ENCODE measurements at regions not wholly inside any gene's neighbourhood (a gene's known extent, or its start where the extent isn't known, plus 50 kb on each side); places are given as distances from the start of the nearest gene placed in this dataset.

GRCh38 chr9:12463641-12464040 lies 229.5 kb upstream of the TYRP1 start:
- Histone ChIP-seq H3K9ac (ENCODE audit: low read depth, low read length) (no peak overlapping the region), H3K27ac (ENCODE audit: low read depth, low read length) (no peak overlapping the region), H3K4me3 (ENCODE audit: low read depth, low read length) (no peak overlapping the region), H3K9me3 (ENCODE audit: control insufficient read depth, insufficient read depth, low read length) (no peaks in the 10 kb centered on the region), H3K27me3 (ENCODE audit: control insufficient read depth, insufficient read depth, low read length) (no peaks in the 10 kb centered on the region), H3K4me1 (ENCODE audit: control insufficient read depth, insufficient read depth, low read length) (peaks cover 34% of the 10 kb centered on the region), H3K36me3 (ENCODE audit: control insufficient read depth, insufficient read depth, low read length) (no peaks in the 10 kb centered on the region)

DNA sequence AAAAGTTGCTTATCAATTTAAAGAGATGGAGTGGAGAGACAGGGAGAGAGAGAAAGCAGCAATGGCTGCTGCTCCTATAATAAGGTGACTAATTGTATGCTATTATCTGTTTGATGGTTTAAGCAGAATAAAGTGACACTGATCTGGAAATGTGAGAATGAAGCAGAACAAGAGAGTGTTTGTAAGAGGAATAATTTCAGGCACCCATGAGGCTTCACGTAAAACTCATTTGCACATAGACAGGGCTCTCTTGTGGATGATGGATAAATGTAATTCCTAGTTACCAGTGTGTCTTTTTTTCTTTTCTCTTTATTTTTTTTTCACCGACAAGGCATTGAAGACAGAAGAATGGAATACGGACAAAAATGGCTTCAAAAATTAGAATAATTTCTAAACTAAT lies 228.8 kb upstream of the TYRP1 start:
- Histone ChIP-seq H3K9ac (ENCODE audit: low read depth, low read length) (no peak overlapping the region), H3K4me3 (ENCODE audit: low read depth, low read length) (no peak overlapping the region), H3K27ac (ENCODE audit: low read depth, low read length) (no peak overlapping the region), H3K4me1 (ENCODE audit: control insufficient read depth, insufficient read depth, low read length) (peaks cover 34% of the 10 kb centered on the region), H3K27me3 (ENCODE audit: control insufficient read depth, insufficient read depth, low read length) (no peaks in the 10 kb centered on the region), H3K36me3 (ENCODE audit: control insufficient read depth, insufficient read depth, low read length) (no peaks in the 10 kb centered on the region), H3K9me3 (ENCODE audit: control insufficient read depth, insufficient read depth, low read length) (no peaks in the 10 kb centered on the region)

DNA sequence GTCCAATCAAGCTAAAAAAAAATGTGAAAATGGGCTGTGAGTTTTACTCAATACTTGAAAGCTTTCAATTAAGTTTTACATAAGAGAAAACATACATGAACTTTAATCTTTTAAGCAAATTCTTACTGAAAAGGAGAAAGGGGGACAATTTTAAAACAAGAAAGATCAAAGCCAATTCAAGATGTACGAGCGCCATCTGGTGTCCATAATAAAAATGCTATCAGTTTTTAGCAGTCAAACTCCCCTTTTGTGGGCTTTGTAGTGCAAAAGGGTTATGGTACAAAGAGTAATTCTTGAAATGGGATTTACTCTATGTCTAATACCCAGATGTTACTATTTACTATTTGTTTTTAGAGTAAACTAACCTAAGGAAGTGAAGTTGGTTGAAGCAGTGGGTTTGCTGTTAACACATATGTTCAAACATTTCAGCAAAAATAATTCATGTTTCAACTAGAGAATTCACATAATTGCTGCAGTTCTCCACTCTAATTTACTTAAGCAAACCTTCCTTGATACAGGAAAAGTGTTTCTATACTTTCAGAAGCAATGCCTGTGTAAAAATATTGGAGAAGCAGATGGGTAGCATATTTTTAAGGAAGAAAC lies 228.2 kb upstream of the TYRP1 start:
- Histone ChIP-seq H3K27me3 (ENCODE audit: control insufficient read depth, insufficient read depth, low read length) (no peaks in the 10 kb centered on the region), H3K4me1 (ENCODE audit: control insufficient read depth, insufficient read depth, low read length) (peaks cover 34% of the 10 kb centered on the region), H3K9ac (ENCODE audit: low read depth, low read length) (no peak overlapping the region), H3K27ac (ENCODE audit: low read depth, low read length) (no peak overlapping the region), H3K9me3 (ENCODE audit: control insufficient read depth, insufficient read depth, low read length) (no peaks in the 10 kb centered on the region), H3K36me3 (ENCODE audit: control insufficient read depth, insufficient read depth, low read length) (no peaks in the 10 kb centered on the region), H3K4me3 (ENCODE audit: low read depth, low read length) (no peak overlapping the region)

- Histone ChIP-seq H3K4me3 (ENCODE audit: low read depth, low read length) (no peak overlapping the region), H3K9ac (ENCODE audit: low read depth, low read length) (no peak overlapping the region), H3K27ac (ENCODE audit: low read depth, low read length) (no peak overlapping the region), H3K9me3 (ENCODE audit: control insufficient read depth, insufficient read depth, low read length) (no peaks in the 10 kb centered on the region), H3K27me3 (ENCODE audit: control insufficient read depth, insufficient read depth, low read length) (no peaks in the 10 kb centered on the region), H3K36me3 (ENCODE audit: control insufficient read depth, insufficient read depth, low read length) (no peaks in the 10 kb centered on the region), H3K4me1 (ENCODE audit: control insufficient read depth, insufficient read depth, low read length) (peaks cover 8% of the 10 kb centered on the region)
These were observed 224.1 kb upstream of the TYRP1 start for GRCh38 chr9:12469084-12469483.

- no peaks in the 10 kb centered on the region for H3K9me3 ChIP-seq (ENCODE audit: control insufficient read depth, insufficient read depth, low read length)
- no peak overlapping the region for H3K9ac ChIP-seq (ENCODE audit: low read depth, low read length)
- no peak overlapping the region for H3K27ac ChIP-seq (ENCODE audit: low read depth, low read length)
- H3K4me3 ChIP-seq (ENCODE audit: low read depth, low read length) = no peak overlapping the region
- H3K27me3 ChIP-seq (ENCODE audit: control insufficient read depth, insufficient read depth, low read length) = no peaks in the 10 kb centered on the region
- H3K36me3 ChIP-seq (ENCODE audit: control insufficient read depth, insufficient read depth, low read length) = no peaks in the 10 kb centered on the region
- H3K4me1 ChIP-seq (ENCODE audit: control insufficient read depth, insufficient read depth, low read length) = peaks cover 13% of the 10 kb centered on the region; the same call in 1 of the 2 replicates
These were observed 198.8 kb upstream of the TYRP1 start for GRCh38 chr9:12494411-12494810.

DNA sequence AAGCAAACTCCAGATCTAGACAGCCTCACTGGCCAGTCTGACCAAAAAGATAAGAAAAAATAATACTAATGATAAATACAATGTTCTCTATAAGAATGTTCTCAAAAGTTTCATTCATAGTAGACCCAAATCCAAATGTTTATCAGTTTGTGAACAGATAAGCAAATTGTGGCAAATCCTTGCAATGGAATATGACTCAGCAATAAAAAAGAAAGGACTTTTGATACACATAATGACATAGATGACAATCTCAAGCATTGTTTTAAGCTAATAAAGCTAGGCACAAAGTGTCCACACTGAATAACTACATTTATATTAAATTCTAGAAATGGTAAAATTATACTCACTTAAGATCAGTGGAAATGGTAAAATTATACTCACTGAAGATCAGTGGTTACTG lies 195.4 kb upstream of the TYRP1 start:
- Histone ChIP-seq H3K4me1 (ENCODE audit: control insufficient read depth, insufficient read depth, low read length) (peaks cover 13% of the 10 kb centered on the region; the same call in 1 of the 2 replicates), H3K27ac (ENCODE audit: low read depth, low read length) (no peak overlapping the region), H3K36me3 (ENCODE audit: control insufficient read depth, insufficient read depth, low read length) (no peaks in the 10 kb centered on the region), H3K9me3 (ENCODE audit: control insufficient read depth, insufficient read depth, low read length) (no peaks in the 10 kb centered on the region), H3K4me3 (ENCODE audit: low read depth, low read length) (no peak overlapping the region), H3K27me3 (ENCODE audit: control insufficient read depth, insufficient read depth, low read length) (no peaks in the 10 kb centered on the region), H3K9ac (ENCODE audit: low read depth, low read length) (no peak overlapping the region)

GRCh38 chr9:12502520-12502919 lies 190.7 kb upstream of the TYRP1 start:
- Histone ChIP-seq H3K9ac (ENCODE audit: low read depth, low read length) (no peak overlapping the region), H3K27ac (ENCODE audit: low read depth, low read length) (no peak overlapping the region), H3K27me3 (ENCODE audit: control insufficient read depth, insufficient read depth, low read length) (no peaks in the 10 kb centered on the region), H3K4me3 (ENCODE audit: low read depth, low read length) (no peak overlapping the region), H3K4me1 (ENCODE audit: control insufficient read depth, insufficient read depth, low read length) (no peaks in the 10 kb centered on the region), H3K9me3 (ENCODE audit: control insufficient read depth, insufficient read depth, low read length) (no peaks in the 10 kb centered on the region), H3K36me3 (ENCODE audit: control insufficient read depth, insufficient read depth, low read length) (no peaks in the 10 kb centered on the region)

GRCh38 chr9:12503606-12504122 lies 189.5 kb upstream of the TYRP1 start:
- Histone ChIP-seq H3K4me1 (ENCODE audit: control insufficient read depth, insufficient read depth, low read length) (no peaks in the 10 kb centered on the region), H3K27me3 (ENCODE audit: control insufficient read depth, insufficient read depth, low read length) (no peaks in the 10 kb centered on the region), H3K27ac (ENCODE audit: low read depth, low read length) (no peak overlapping the region), H3K4me3 (ENCODE audit: low read depth, low read length) (no peak overlapping the region), H3K36me3 (ENCODE audit: control insufficient read depth, insufficient read depth, low read length) (no peaks in the 10 kb centered on the region), H3K9ac (ENCODE audit: low read depth, low read length) (no peak overlapping the region), H3K9me3 (ENCODE audit: control insufficient read depth, insufficient read depth, low read length) (no peaks in the 10 kb centered on the region)

GRCh38 chr9:12510551-12510950 lies 182.6 kb upstream of the TYRP1 start:
- H3K9me3 ChIP-seq (ENCODE audit: control insufficient read depth, insufficient read depth, low read length) = no peaks in the 10 kb centered on the region
- no peaks in the 10 kb centered on the region for H3K4me1 ChIP-seq (ENCODE audit: control insufficient read depth, insufficient read depth, low read length)
- no peak overlapping the region for H3K4me3 ChIP-seq (ENCODE audit: low read depth, low read length)
- H3K36me3 ChIP-seq (ENCODE audit: control insufficient read depth, insufficient read depth, low read length) = no peaks in the 10 kb centered on the region
- H3K9ac ChIP-seq (ENCODE audit: low read depth, low read length) = no peak overlapping the region
- no peaks in the 10 kb centered on the region for H3K27me3 ChIP-seq (ENCODE audit: control insufficient read depth, insufficient read depth, low read length)
- H3K27ac ChIP-seq (ENCODE audit: low read depth, low read length) = no peak overlapping the region

DNA sequence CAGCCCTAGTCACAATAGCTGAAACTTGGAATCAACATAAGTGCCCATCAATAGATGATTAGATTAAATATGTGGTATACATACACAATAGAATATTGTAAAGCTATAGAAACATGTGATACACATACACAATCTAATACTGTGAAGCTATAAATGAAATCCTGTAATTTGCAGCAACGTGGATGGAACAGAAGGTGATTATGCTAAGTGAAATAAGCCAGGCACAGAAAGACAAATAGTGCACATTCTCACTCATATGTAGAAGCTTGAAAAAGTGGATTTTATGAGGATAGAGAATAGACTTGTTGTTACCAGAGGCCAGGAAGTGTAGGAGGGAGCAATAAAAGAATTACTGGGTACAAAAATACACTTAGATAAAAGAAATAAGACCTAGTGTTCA lies 181.5 kb upstream of the TYRP1 start:
- Histone ChIP-seq H3K36me3 (ENCODE audit: control insufficient read depth, insufficient read depth, low read length) (no peaks in the 10 kb centered on the region), H3K4me1 (ENCODE audit: control insufficient read depth, insufficient read depth, low read length) (peaks cover 5% of the 10 kb centered on the region; the same call in 1 of the 2 replicates), H3K9me3 (ENCODE audit: control insufficient read depth, insufficient read depth, low read length) (no peaks in the 10 kb centered on the region), H3K4me3 (ENCODE audit: low read depth, low read length) (no peak overlapping the region), H3K9ac (ENCODE audit: low read depth, low read length) (no peak overlapping the region), H3K27ac (ENCODE audit: low read depth, low read length) (no peak overlapping the region), H3K27me3 (ENCODE audit: control insufficient read depth, insufficient read depth, low read length) (no peaks in the 10 kb centered on the region)

GRCh38 chr9:12516031-12516430 lies 177.2 kb upstream of the TYRP1 start:
- peaks cover 5% of the 10 kb centered on the region; the same call in 1 of the 2 replicates for H3K4me1 ChIP-seq (ENCODE audit: control insufficient read depth, insufficient read depth, low read length)

More at GRCh38 chr9:12516031-12516430, 177.2 kb upstream of the TYRP1 start:
- no peaks in the 10 kb centered on the region for H3K27me3 ChIP-seq (ENCODE audit: control insufficient read depth, insufficient read depth, low read length)
- no peak overlapping the region for H3K9ac ChIP-seq (ENCODE audit: low read depth, low read length)
- no peaks in the 10 kb centered on the region for H3K36me3 ChIP-seq (ENCODE audit: control insufficient read depth, insufficient read depth, low read length)
- H3K4me3 ChIP-seq (ENCODE audit: low read depth, low read length) = no peak overlapping the region
- no peak overlapping the region for H3K27ac ChIP-seq (ENCODE audit: low read depth, low read length)
- H3K9me3 ChIP-seq (ENCODE audit: control insufficient read depth, insufficient read depth, low read length) = no peaks in the 10 kb centered on the region
